Fibroblast of pulmonary artery (primary cell): ENCODE measurements at regions not wholly inside any gene's neighbourhood (a gene's known extent, or its start where the extent isn't known, plus 50 kb on each side); places are given as distances from the start of the nearest gene placed in this dataset.
A peak's percentile ranks its signal among the peaks of the same experiment; 100 is the strongest.

Source experiments
- DNase-seq: peaks from one replicate; pipeline ENCODE4 v3.0.0-alpha.2; 2010; ENCODE audit warnings: low read depth
- H3K4me3 ChIP-seq: replicated peaks from 2 replicates; pipeline ENCODE4 v1.5.1; 2011; ENCODE audit warnings: low read depth, mild to moderate bottlenecking, control low read depth, low read length, moderate library complexity
- TF ChIP-seq, protein P1 (sequence below): IDR thresholded peaks from 2 replicates; pipeline ENCODE4 v1.5.1; 2011; ENCODE audit warnings: mild to moderate bottlenecking, control low read depth, low read length, inconsistent platforms; ENCODE audit errors: missing control alignments

- no peak for DNase-seq
- TF ChIP-seq, protein P1, sequence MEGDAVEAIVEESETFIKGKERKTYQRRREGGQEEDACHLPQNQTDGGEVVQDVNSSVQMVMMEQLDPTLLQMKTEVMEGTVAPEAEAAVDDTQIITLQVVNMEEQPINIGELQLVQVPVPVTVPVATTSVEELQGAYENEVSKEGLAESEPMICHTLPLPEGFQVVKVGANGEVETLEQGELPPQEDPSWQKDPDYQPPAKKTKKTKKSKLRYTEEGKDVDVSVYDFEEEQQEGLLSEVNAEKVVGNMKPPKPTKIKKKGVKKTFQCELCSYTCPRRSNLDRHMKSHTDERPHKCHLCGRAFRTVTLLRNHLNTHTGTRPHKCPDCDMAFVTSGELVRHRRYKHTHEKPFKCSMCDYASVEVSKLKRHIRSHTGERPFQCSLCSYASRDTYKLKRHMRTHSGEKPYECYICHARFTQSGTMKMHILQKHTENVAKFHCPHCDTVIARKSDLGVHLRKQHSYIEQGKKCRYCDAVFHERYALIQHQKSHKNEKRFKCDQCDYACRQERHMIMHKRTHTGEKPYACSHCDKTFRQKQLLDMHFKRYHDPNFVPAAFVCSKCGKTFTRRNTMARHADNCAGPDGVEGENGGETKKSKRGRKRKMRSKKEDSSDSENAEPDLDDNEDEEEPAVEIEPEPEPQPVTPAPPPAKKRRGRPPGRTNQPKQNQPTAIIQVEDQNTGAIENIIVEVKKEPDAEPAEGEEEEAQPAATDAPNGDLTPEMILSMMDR: no peak
- no peak overlapping the region for H3K4me3 ChIP-seq
These were observed 1096.0 kb upstream of the DDX18 start for GRCh38 chr2:116718451-116718850.

GRCh38 chr2:116719836-116720235, 1094.7 kb upstream of the DDX18 start:
- H3K4me3 ChIP-seq: no peak overlapping the region
- TF ChIP-seq, protein P1: no peak
- peak; percentile 24 for DNase-seq

- H3K4me3 ChIP-seq: no peak overlapping the region
- peak; percentile 2 for DNase-seq
- TF ChIP-seq, protein P1: no peak
These were observed 1089.9 kb upstream of the DDX18 start for GRCh38 chr2:116724550-116724949.

- no peak for DNase-seq
- no peak overlapping the region for H3K4me3 ChIP-seq
- TF ChIP-seq, protein P1: no peak
These were observed 1082.2 kb upstream of the DDX18 start for GRCh38 chr2:116732322-116732721.

- no peak overlapping the region for H3K4me3 ChIP-seq
These were observed 1080.8 kb upstream of the DDX18 start for GRCh38 chr2:116733699-116734098.

DNA sequence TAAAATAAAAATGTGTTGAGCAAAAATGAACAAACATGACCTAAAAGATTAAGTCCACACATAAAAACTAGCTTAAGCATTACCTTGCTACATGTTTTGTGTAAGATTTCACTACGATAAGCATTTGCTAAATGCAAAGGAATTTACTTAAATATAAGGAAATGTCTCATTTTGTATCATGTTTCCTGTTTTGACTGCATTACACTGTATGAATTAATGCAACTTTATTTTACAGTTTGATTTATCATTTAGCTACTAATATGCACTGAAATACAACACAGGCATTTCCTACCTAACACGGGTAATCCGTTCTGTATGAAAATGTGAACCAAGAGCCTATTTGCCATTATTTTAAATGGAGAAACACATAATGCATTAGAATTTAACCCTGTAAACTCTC, 1076.5 kb upstream of the DDX18 start:
- DNase-seq: no peak
- TF ChIP-seq, protein P1: no peak
- H3K4me3 ChIP-seq: no peak overlapping the region

More at GRCh38 chr2:116733699-116734098, 1080.8 kb upstream of the DDX18 start:
- TF ChIP-seq, protein P1: no peak
- no peak for DNase-seq

DNA sequence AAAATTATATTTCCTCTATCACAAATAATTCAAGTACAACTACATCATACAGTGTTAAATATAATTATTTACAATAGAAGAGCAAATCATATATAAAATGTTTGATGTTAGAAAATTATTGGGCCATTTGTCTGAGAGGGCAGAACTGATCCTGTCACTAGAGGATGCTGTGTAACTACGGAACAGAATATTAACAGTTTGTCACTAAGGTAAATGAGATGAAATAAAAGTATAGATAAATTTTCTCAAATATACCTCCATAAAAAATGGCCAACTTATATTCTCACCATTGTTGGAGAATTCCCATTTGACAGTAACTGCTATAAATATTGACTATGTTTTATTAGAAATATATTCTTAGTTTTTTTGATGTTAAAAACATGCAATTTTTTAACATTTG, 1067.4 kb upstream of the DDX18 start:
- DNase-seq: no peak
- H3K4me3 ChIP-seq: no peak overlapping the region
- TF ChIP-seq, protein P1: no peak
